Osteocyte (in vitro differentiated cells): ENCODE measurements at regions not wholly inside any gene's neighbourhood (a gene's known extent, or its start where the extent isn't known, plus 50 kb on each side); places are given as distances from the start of the nearest gene placed in this dataset.

Source experiments
- DNase-seq: peaks from one replicate; pipeline ENCODE4 v3.0.0; 2021; ENCODE audit warnings: mixed read lengths; ENCODE audit not compliant: unreplicated experiment; ENCODE audit errors: extremely low spot score
- H3K27ac Mint-ChIP-seq: one replicate; pipeline ENCODE4 v1.8.0; 2021; ENCODE audit warnings: mild to moderate bottlenecking, mixed read lengths; ENCODE audit not compliant: unreplicated experiment
- H3K27me3 Mint-ChIP-seq: one replicate; pipeline ENCODE4 v1.8.0; 2021; ENCODE audit warnings: mixed read lengths; ENCODE audit not compliant: unreplicated experiment
- H3K36me3 Mint-ChIP-seq: one replicate; pipeline ENCODE4 v1.8.0; 2021; ENCODE audit warnings: mixed read lengths; ENCODE audit not compliant: unreplicated experiment
- H3K4me1 Mint-ChIP-seq: one replicate; pipeline ENCODE4 v1.8.0; 2021; ENCODE audit warnings: mixed read lengths; ENCODE audit not compliant: unreplicated experiment
- H3K4me3 Mint-ChIP-seq: one replicate; pipeline ENCODE4 v1.8.0; 2021; ENCODE audit warnings: mild to moderate bottlenecking, moderate library complexity, mixed read lengths; ENCODE audit not compliant: unreplicated experiment
- H3K9me3 Mint-ChIP-seq: one replicate; pipeline ENCODE4 v1.8.0; 2021; ENCODE audit warnings: mixed read lengths; ENCODE audit not compliant: unreplicated experiment
- CTCF ChIP-seq: fragments of 200-600 bp; sonication (generic); IDR thresholded peaks from 2 replicates; pipeline ENCODE4 v1.5.0; 2021; ENCODE audit warnings: antibody characterized with exemption, mild to moderate bottlenecking, moderate library complexity

- no peak for DNase-seq
- Mint-ChIP-seq H3K27ac (no peak overlapping the region), H3K4me1 (no peaks in the 10 kb centered on the region), H3K9me3 (peaks cover 13% of the 10 kb centered on the region), H3K4me3 (no peak overlapping the region), H3K27me3 (peaks cover 42% of the 10 kb centered on the region), H3K36me3 (peaks cover 3% of the 10 kb centered on the region)
- no peak for TF ChIP-seq CTCF
Observed at GRCh38 chr5:169398515-169398914, 97.6 kb upstream of the SLIT3 start.

- peaks cover 58% of the 10 kb centered on the region for H3K27me3 Mint-ChIP-seq
- H3K36me3 Mint-ChIP-seq = peaks cover 3% of the 10 kb centered on the region
- peaks cover 13% of the 10 kb centered on the region for H3K9me3 Mint-ChIP-seq
- DNase-seq = no peak
- H3K4me1 Mint-ChIP-seq = no peaks in the 10 kb centered on the region
- TF ChIP-seq CTCF = no peak
- no peak overlapping the region for H3K27ac Mint-ChIP-seq
- no peak overlapping the region for H3K4me3 Mint-ChIP-seq
Observed at GRCh38 chr5:169395136-169395535, 94.2 kb upstream of the SLIT3 start.

GRCh38 chr5:169394371-169394770 lies 93.4 kb upstream of the SLIT3 start:
- no peak overlapping the region for H3K4me3 Mint-ChIP-seq
- no peak for TF ChIP-seq CTCF
- no peak for DNase-seq
- H3K9me3 Mint-ChIP-seq = peaks cover 13% of the 10 kb centered on the region
- peaks cover 54% of the 10 kb centered on the region for H3K27me3 Mint-ChIP-seq
- no peak overlapping the region for H3K27ac Mint-ChIP-seq
- peaks cover 3% of the 10 kb centered on the region for H3K36me3 Mint-ChIP-seq
- no peaks in the 10 kb centered on the region for H3K4me1 Mint-ChIP-seq

GRCh38 chr5:169393907-169394306 lies 93.0 kb upstream of the SLIT3 start:
- H3K27me3 Mint-ChIP-seq = peaks cover 54% of the 10 kb centered on the region
- no peaks in the 10 kb centered on the region for H3K4me1 Mint-ChIP-seq
- H3K4me3 Mint-ChIP-seq = no peak overlapping the region
- TF ChIP-seq CTCF = no peak
- H3K9me3 Mint-ChIP-seq = peaks cover 10% of the 10 kb centered on the region
- H3K36me3 Mint-ChIP-seq = peaks cover 3% of the 10 kb centered on the region
- no peak for DNase-seq
- H3K27ac Mint-ChIP-seq = no peak overlapping the region

- Mint-ChIP-seq H3K9me3 (no peaks in the 10 kb centered on the region), H3K4me3 (no peak overlapping the region), H3K4me1 (peaks cover 2% of the 10 kb centered on the region), H3K27ac (no peak overlapping the region), H3K36me3 (no peaks in the 10 kb centered on the region), H3K27me3 (peaks cover 42% of the 10 kb centered on the region)
- DNase-seq = no peak
- TF ChIP-seq CTCF = no peak
Observed at GRCh38 chr5:169390265-169390664, 89.3 kb upstream of the SLIT3 start.
